Lower leg skin (tissue), 3 donors: ENCODE measurements at regions not wholly inside any gene's neighbourhood (a gene's known extent, or its start where the extent isn't known, plus 50 kb on each side); places are given as distances from the start of the nearest gene placed in this dataset.

Experiments used
- CTCF ChIP-seq, 3 donors: fragments of 450-650 bp; IDR thresholded peaks; one replicate each; pipeline ENCODE4 v1.5.1; 2016; ENCODE audit warnings: antibody characterized with exemption in 3 of 3, mild to moderate bottlenecking in 3 of 3, moderate library complexity in 2 of 3
- POLR2A ChIP-seq, 2 donors: fragments of 450-650 bp; IDR thresholded peaks; one replicate each; pipeline ENCODE4 v1.6.1; 2016 to 2017; ENCODE audit warnings: antibody characterized with exemption in 2 of 2, mild to moderate bottlenecking in 1 of 2, moderate library complexity in 1 of 2

GRCh38 chr4:64824591-64824990 lies 415.3 kb upstream of the TECRL start:
- TF ChIP-seq CTCF (IDR thresholded peaks at IDR 0.05) (no peak), POLR2A (IDR thresholded peaks at IDR 0.05) (no peak)
